Right cardiac atrium (tissue), 5 donors: ENCODE measurements at regions not wholly inside any gene's neighbourhood (a gene's known extent, or its start where the extent isn't known, plus 50 kb on each side); places are given as distances from the start of the nearest gene placed in this dataset.

Experiments used
- ATAC-seq, 2 donors: fragments of 200-7000 bp; cut with Tn5 transposase; one replicate each; pipeline versions ENCODE4 v1.8.0 to v1.9.1; 2020; ENCODE audit warnings: moderate library complexity in 2 of 2, mild to moderate bottlenecking in 1 of 2
- DNase-seq, 3 donors: peaks; one replicate each; pipeline ENCODE4 v3.0.0-alpha.2; 2020
- H3K27ac ChIP-seq: one replicate; pipeline ENCODE4 v1.5.1; 2013; ENCODE audit warnings: mild to moderate bottlenecking, low read length, control low read depth, moderate library complexity
- H3K27me3 ChIP-seq: one replicate; pipeline ENCODE4 v1.6.1; 2013; ENCODE audit not compliant: control insufficient read depth, insufficient read depth
- H3K4me1 ChIP-seq: one replicate; pipeline ENCODE4 v1.6.1; 2013; ENCODE audit warnings: low read length; ENCODE audit not compliant: control insufficient read depth, insufficient read depth
- H3K4me3 ChIP-seq: one replicate; pipeline ENCODE4 v1.5.1; 2013; ENCODE audit warnings: low read length, control low read depth
- H3K9me3 ChIP-seq: one replicate; pipeline ENCODE4 v1.6.1; 2013; ENCODE audit warnings: low read length; ENCODE audit not compliant: control insufficient read depth
- WGBS: extraction: QIAGEN DNeasy Blood & Tissue Kit; methylation state at CpG from one replicate; pipeline ENCODE4 v1.1.7; 2013; 5-methylcytosine and 5-hydroxymethylcytosine counted together
- intact Hi-C, 4 donors: fragments of 100-400 bp; cut with DNase I; formaldehyde crosslinking; loops; one replicate each; pipeline versions ENCODE4 v1.11.0 to v1.14.0; 2022 to 2023
- donor health status: healthy with polysubstance abuse.
- donor health status: DM: no; HTN: yes; CAD: no.
- donor health status: DM: no; HTN: no; CAD: no.
- donor health status: DM: no; HTN: yes; CAD: no; lungs with severe emphysema.
- donor health status: DM: yes; HTN: yes; CAD: no.

DNA sequence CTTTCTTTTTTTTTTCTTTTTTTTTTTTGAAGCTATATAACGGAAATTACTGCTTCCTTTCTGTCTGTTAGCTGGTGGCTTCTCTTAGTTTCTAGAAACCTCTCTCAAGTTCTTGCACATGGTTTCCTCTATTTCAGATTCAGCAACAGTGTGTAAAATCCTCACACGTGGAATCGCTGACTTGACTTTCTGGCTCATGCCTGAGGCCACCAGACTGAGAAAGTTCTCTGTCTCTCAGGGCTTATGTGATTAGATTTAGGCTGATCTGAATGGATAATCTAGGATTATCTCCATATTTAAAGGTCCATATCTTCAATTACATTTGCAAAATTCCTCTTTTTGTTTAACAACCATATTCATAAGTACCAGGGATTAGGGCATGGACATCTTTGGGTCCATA, 856.3 kb upstream of the SLITRK6 start:
- no peak for ATAC-seq
- intact Hi-C loops = no loop called here
- WGBS = 84% methylated on average over 3 of the region's 3 CpGs

DNA sequence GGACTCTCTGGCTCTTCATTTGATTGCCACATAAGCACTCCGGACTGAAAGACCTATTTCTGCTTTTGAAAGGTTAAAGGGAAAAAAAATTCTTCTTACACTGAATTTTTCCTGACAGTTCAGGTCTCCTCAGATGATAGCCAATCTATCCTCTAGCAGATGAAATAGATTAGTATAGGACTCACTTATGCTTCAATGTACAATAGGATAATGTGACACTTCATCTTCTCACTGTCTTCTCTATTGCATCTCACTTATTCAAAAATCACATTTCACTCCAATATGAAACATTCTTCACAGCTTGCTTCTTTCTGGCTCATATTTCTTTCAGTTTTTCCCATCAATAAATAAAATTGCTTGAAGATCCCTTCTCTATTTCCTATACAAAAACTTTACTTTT, 860.9 kb upstream of the SLITRK6 start:
- intact Hi-C loops = no loop called here
- H3K9me3 ChIP-seq = no peaks in the 10 kb centered on the region
- DNase-seq (no peak), ATAC-seq (no peak)
- no peak overlapping the region for H3K4me3 ChIP-seq
- H3K4me1 ChIP-seq = no peaks in the 10 kb centered on the region
- H3K27me3 ChIP-seq = no peaks in the 10 kb centered on the region
- WGBS = 91% methylated on average over 1 of the region's 1 CpG
- H3K27ac ChIP-seq = no peak overlapping the region

More for the DNA sequence above, 856.3 kb upstream of the SLITRK6 start:
- no peak for DNase-seq
- no peak overlapping the region for H3K27ac ChIP-seq
- no peaks in the 10 kb centered on the region for H3K4me1 ChIP-seq
- H3K9me3 ChIP-seq = no peaks in the 10 kb centered on the region
- no peaks in the 10 kb centered on the region for H3K27me3 ChIP-seq
- H3K4me3 ChIP-seq = no peak overlapping the region

GRCh38 chr13:86665842-86666241, 866.6 kb upstream of the SLITRK6 start:
- Histone ChIP-seq H3K27me3 (no peaks in the 10 kb centered on the region), H3K27ac (no peak overlapping the region), H3K4me3 (no peak overlapping the region), H3K9me3 (no peaks in the 10 kb centered on the region), H3K4me1 (no peaks in the 10 kb centered on the region)
- WGBS = 82% methylated on average over 3 of the region's 3 CpGs
- DNase-seq (no peak), ATAC-seq (no peak)
- intact Hi-C loops = no loop called here

GRCh38 chr13:86673931-86674431, 874.8 kb upstream of the SLITRK6 start:
- no peak overlapping the region for H3K4me3 ChIP-seq
- H3K27me3 ChIP-seq = no peaks in the 10 kb centered on the region
- intact Hi-C loops = no loop called here
- H3K9me3 ChIP-seq = no peaks in the 10 kb centered on the region
- no peak overlapping the region for H3K27ac ChIP-seq
- ATAC-seq (no peak), DNase-seq (no peak)
- H3K4me1 ChIP-seq = no peaks in the 10 kb centered on the region

DNA sequence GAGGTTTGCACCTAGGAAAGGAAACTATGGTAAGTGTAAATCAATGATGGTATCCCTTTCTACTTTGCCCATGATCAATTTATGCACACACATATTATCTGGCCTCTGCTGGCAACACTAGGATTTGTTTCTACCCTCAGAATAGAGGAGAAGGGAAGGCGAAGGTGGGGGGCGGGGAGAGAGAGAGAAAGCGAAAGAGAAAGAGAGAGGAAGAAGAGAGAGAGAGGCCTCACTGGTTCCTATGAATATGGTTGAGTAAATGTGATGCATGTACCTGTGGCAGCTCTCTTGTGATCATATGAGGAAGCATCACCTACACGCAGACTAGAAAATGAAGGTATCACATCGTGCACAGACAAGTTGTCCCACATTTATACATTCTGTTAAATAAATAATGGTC, 882.0 kb upstream of the SLITRK6 start:
- H3K27ac ChIP-seq = no peak overlapping the region
- DNase-seq (no peak), ATAC-seq (no peak)
- intact Hi-C loops = no loop called here
- 75% methylated on average over 5 of the region's 5 CpGs for WGBS
- no peaks in the 10 kb centered on the region for H3K4me1 ChIP-seq
- no peaks in the 10 kb centered on the region for H3K9me3 ChIP-seq
- no peaks in the 10 kb centered on the region for H3K27me3 ChIP-seq
- no peak overlapping the region for H3K4me3 ChIP-seq

DNA sequence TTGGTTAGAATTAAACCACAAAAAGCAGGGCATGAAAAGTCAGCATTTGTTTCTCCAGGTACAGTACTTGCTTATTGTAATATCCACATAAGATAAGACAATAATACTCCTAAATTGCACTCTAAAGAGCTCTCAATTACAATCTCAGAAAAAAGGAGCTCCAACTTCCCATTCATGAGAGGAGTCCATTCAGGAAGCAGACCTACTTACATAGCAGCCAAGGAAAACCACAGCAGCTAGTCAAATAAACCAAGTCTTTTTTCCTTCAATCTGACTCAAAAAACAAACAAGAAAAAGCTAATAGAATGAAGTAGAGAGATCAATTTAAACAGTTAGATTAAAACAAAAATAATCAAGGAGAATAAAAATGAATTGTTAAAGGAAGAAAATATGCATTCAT, 885.2 kb upstream of the SLITRK6 start:
- no peak overlapping the region for H3K4me3 ChIP-seq
- ATAC-seq (no peak), DNase-seq (no peak)
- no peaks in the 10 kb centered on the region for H3K27me3 ChIP-seq
- intact Hi-C loops = no loop called here
- no peaks in the 10 kb centered on the region for H3K9me3 ChIP-seq
- H3K27ac ChIP-seq = no peak overlapping the region
- no peaks in the 10 kb centered on the region for H3K4me1 ChIP-seq

GRCh38 chr13:86689911-86690310, 890.7 kb upstream of the SLITRK6 start:
- WGBS = 41% methylated on average over 2 of the region's 2 CpGs
- Histone ChIP-seq H3K27ac (no peak overlapping the region), H3K27me3 (no peaks in the 10 kb centered on the region), H3K9me3 (no peaks in the 10 kb centered on the region), H3K4me3 (no peak overlapping the region), H3K4me1 (no peaks in the 10 kb centered on the region)
- intact Hi-C loops = no loop called here
- no peak for DNase-seq
- no peak for ATAC-seq

GRCh38 chr13:86692291-86692690, 893.1 kb upstream of the SLITRK6 start:
- ATAC-seq (no peak), DNase-seq (no peak)
- intact Hi-C loops = no loop called here
- no peak overlapping the region for H3K4me3 ChIP-seq
- H3K4me1 ChIP-seq = no peaks in the 10 kb centered on the region
- no peak overlapping the region for H3K27ac ChIP-seq
- whole genome bisulfite sequencing = 73% methylated on average over 2 of the region's 2 CpGs
- H3K27me3 ChIP-seq = no peaks in the 10 kb centered on the region
- H3K9me3 ChIP-seq = no peaks in the 10 kb centered on the region

DNA sequence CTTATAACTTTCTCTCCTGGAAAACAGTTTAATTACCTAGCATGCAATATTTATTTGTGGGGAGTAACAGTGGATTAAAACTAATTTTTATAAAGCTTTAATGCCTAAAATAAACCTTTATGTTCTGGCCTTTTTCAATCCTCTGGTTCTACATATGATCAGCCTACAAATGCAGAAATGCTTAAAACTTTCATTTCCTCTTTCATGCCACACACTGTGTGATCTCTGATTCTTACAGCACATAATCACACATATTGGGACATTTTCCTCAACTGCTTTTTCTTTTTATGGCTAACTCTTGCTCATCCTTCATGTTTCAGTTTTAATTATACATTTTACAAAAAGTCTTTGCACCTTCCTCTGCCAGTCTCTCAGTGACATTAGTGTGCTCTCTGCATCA, 910.8 kb upstream of the SLITRK6 start:
- H3K27me3 ChIP-seq = no peaks in the 10 kb centered on the region
- H3K9me3 ChIP-seq = no peaks in the 10 kb centered on the region
- DNase-seq = no peak
- ATAC-seq = no peak
- no peaks in the 10 kb centered on the region for H3K4me1 ChIP-seq
- intact Hi-C loops = no loop called here
- no peak overlapping the region for H3K27ac ChIP-seq
- H3K4me3 ChIP-seq = no peak overlapping the region

- ATAC-seq (no peak), DNase-seq (no peak)
- H3K4me1 ChIP-seq = no peaks in the 10 kb centered on the region
- intact Hi-C loops = no loop called here
- 67% methylated on average over 5 of the region's 5 CpGs for WGBS
- H3K27ac ChIP-seq = no peak overlapping the region
- no peaks in the 10 kb centered on the region for H3K9me3 ChIP-seq
- H3K27me3 ChIP-seq = no peaks in the 10 kb centered on the region
- H3K4me3 ChIP-seq = no peak overlapping the region
Observed at GRCh38 chr13:86710896-86711295, 911.7 kb upstream of the SLITRK6 start.

DNA sequence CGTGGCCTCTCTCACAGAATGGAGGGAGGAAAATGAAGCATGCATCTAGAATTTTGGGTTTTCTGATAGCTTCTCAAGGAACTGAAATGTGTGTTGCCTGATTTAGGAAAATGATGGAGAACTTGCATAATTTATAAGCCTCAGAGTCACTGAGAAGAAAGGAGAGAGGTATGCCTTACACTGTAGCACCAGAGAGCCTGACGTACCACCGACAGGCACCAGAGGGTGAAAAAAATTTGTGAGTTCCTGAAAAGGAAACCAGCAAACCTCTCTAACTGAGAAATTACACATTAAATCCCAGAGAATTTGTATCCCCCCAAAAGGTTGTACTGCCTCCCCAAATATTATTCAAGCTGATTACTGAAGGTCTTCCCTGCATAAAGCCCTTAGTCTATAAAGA, 915.3 kb upstream of the SLITRK6 start:
- H3K4me1 ChIP-seq = no peaks in the 10 kb centered on the region
- WGBS = 76% methylated on average over 3 of the region's 3 CpGs
- intact Hi-C loops = no loop called here
- no peaks in the 10 kb centered on the region for H3K9me3 ChIP-seq
- no peaks in the 10 kb centered on the region for H3K27me3 ChIP-seq
- no peak for DNase-seq
- H3K4me3 ChIP-seq = no peak overlapping the region
- ATAC-seq = no peak
- no peak overlapping the region for H3K27ac ChIP-seq

GRCh38 chr13:86725105-86725504, 925.9 kb upstream of the SLITRK6 start:
- Histone ChIP-seq H3K4me1 (no peaks in the 10 kb centered on the region), H3K4me3 (no peak overlapping the region), H3K27me3 (no peaks in the 10 kb centered on the region), H3K9me3 (no peaks in the 10 kb centered on the region), H3K27ac (no peak overlapping the region)
- intact Hi-C loops = no loop called here
- ATAC-seq = no peak
- DNase-seq = no peak
- WGBS = 50% methylated on average over 3 of the region's 3 CpGs
